Right kidney (tissue), 1 donor: ENCODE measurements at regions not wholly inside any gene's neighbourhood (a gene's known extent, or its start where the extent isn't known, plus 50 kb on each side); places are given as distances from the start of the nearest gene placed in this dataset.
"Not testable (repeated sequence)": the region's sequence is repeated elsewhere in the genome, so short reads cannot be mapped to it uniquely, and the experiment has no call there.

Experiments
- DNase-seq: peaks from one replicate; pipeline ENCODE4 v3.0.0-alpha.2; 2016

GRCh38 chr3:152774230-152774629 is 60.7 kb upstream of the P2RY1 start:
- DNase-seq, result not testable (repeated sequence)

DNA sequence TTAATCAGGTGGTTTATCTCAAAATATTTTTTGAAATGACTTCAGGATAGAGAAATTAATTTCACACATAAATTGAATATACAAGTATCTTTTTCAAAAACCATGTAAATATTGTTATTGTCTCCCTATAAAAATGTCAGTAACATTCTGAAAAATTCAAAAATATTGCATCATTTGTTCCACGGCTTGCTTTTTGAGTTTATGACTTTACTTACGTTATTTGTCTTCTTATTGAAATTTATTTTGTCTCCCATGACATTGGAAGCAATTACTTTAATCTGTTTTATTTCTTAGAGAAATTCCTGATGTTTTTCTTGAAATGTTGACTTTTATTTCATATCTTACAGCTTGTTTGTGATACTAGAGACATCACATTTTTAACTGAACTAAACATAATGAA is 56.9 kb upstream of the P2RY1 start:
- DNase-seq, result no peak

DNA sequence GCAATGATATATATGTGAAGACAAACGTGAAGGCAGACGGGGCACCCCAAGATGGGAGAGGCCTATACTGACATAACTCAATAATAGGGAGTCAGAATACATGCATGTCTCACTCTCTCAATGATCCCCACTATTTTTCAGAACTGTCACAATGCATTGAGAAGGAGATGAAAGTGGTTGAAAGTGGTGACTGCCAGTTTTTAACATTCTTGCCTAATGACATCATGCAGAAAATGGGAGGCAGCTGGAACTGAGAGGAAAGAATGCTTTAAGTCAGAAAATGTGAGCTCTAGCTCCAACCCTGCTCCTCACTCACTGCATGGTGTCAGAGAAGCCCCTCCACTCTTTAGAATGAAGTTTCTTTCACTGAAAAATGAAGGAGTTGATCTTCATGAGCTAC is 55.3 kb upstream of the P2RY1 start:
- peak; percentile 9 for DNase-seq

DNA sequence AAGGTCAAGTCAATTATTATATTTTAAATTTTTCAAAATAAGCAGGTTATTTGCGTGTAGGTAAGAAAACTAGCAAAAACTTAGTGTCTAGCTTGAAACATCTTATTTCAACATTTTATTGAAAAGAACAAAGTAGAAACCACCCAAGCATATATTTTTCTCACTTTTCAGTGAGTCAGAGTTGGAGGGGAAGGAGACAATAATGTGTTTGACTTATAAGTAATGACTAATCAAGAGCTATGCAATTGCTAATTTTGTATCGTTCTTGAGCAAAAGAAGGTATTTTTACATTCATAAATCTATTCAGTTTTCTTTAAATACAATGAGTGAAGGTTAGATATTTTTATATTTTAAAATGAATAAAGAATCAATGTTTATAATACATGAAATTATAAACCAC is 54.4 kb upstream of the P2RY1 start:
- DNase-seq, result no peak

- no peak for DNase-seq
Measured at GRCh38 chr3:152785051-152785450, 49.9 kb upstream of the P2RY1 start.
